Effector memory CD4-positive, alpha-beta T cell (primary cell): ENCODE measurements at regions not wholly inside any gene's neighbourhood (a gene's known extent, or its start where the extent isn't known, plus 50 kb on each side); places are given as distances from the start of the nearest gene placed in this dataset.

Experiments used
- DNase-seq, 3 donors: peaks; one replicate each; pipeline ENCODE4 v3.0.0-alpha.2; 2020
- H3K27ac ChIP-seq: 2 replicates; pipeline ENCODE4 v1.7.0; 2013; ENCODE audit warnings: mild to moderate bottlenecking, low read length, moderate library complexity; ENCODE audit not compliant: insufficient read depth, poor library complexity, severe bottlenecking
- H3K27me3 ChIP-seq: replicated peaks from 2 replicates; pipeline ENCODE4 v1.7.0; 2013; ENCODE audit warnings: mild to moderate bottlenecking, low read length; ENCODE audit not compliant: insufficient read depth, control insufficient read depth, poor library complexity, severe bottlenecking
- H3K36me3 ChIP-seq: 2 replicates; pipeline ENCODE4 v1.7.0; 2013; ENCODE audit warnings: mild to moderate bottlenecking, low read length, moderate library complexity; ENCODE audit not compliant: control insufficient read depth, insufficient read depth
- H3K4me1 ChIP-seq: 2 replicates; pipeline ENCODE4 v1.7.0; 2013; ENCODE audit warnings: low read length, mild to moderate bottlenecking; ENCODE audit not compliant: control insufficient read depth, insufficient read depth, poor library complexity, severe bottlenecking
- H3K4me3 ChIP-seq: 2 replicates; pipeline ENCODE4 v1.7.0; 2013; ENCODE audit warnings: low read length, low read depth, mild to moderate bottlenecking; ENCODE audit not compliant: insufficient read depth, poor library complexity, severe bottlenecking
- H3K9me3 ChIP-seq: 2 replicates; pipeline ENCODE4 v1.7.0; 2013; ENCODE audit warnings: mild to moderate bottlenecking, low read length, moderate library complexity; ENCODE audit not compliant: control insufficient read depth

GRCh38 chr13:31875134-31875533, 135.8 kb downstream of the RXFP2 start:
- Histone ChIP-seq H3K4me1 (peaks cover 8% of the 10 kb centered on the region), H3K27ac (no peak overlapping the region), H3K36me3 (no peaks in the 10 kb centered on the region), H3K9me3 (no peaks in the 10 kb centered on the region), H3K27me3 (no peaks in the 10 kb centered on the region), H3K4me3 (no peak overlapping the region)
- no peak for DNase-seq

- H3K27me3 ChIP-seq, result no peaks in the 10 kb centered on the region
- no peaks in the 10 kb centered on the region for H3K36me3 ChIP-seq
- DNase-seq, result no peak
- no peak overlapping the region for H3K27ac ChIP-seq
- H3K4me3 ChIP-seq, result no peak overlapping the region
- H3K9me3 ChIP-seq, result no peaks in the 10 kb centered on the region
- H3K4me1 ChIP-seq, result peaks cover 3% of the 10 kb centered on the region
Observed at GRCh38 chr13:31878052-31878451, 138.7 kb downstream of the RXFP2 start.

GRCh38 chr13:31878495-31878894, 139.2 kb downstream of the RXFP2 start:
- no peak overlapping the region for H3K27ac ChIP-seq
- peaks cover 3% of the 10 kb centered on the region for H3K4me1 ChIP-seq
- no peaks in the 10 kb centered on the region for H3K9me3 ChIP-seq
- H3K27me3 ChIP-seq, result no peaks in the 10 kb centered on the region
- no peak for DNase-seq
- H3K36me3 ChIP-seq, result no peaks in the 10 kb centered on the region
- no peak overlapping the region for H3K4me3 ChIP-seq

GRCh38 chr13:31878955-31879354, 139.6 kb downstream of the RXFP2 start:
- no peaks in the 10 kb centered on the region for H3K9me3 ChIP-seq
- H3K27me3 ChIP-seq, result no peaks in the 10 kb centered on the region
- H3K27ac ChIP-seq, result no peak overlapping the region
- no peak for DNase-seq
- no peak overlapping the region for H3K4me3 ChIP-seq
- H3K4me1 ChIP-seq, result peaks cover 3% of the 10 kb centered on the region
- H3K36me3 ChIP-seq, result no peaks in the 10 kb centered on the region

- DNase-seq, result no peak
- Histone ChIP-seq H3K4me1 (peaks cover 3% of the 10 kb centered on the region), H3K27me3 (no peaks in the 10 kb centered on the region)
Observed at GRCh38 chr13:31880851-31881494, 141.6 kb downstream of the RXFP2 start.

GRCh38 chr13:31881495-31881882, 142.2 kb downstream of the RXFP2 start:
- no peaks in the 10 kb centered on the region for H3K27me3 ChIP-seq
- H3K27ac ChIP-seq, result no peak overlapping the region
- H3K4me1 ChIP-seq, result peaks cover 3% of the 10 kb centered on the region
- no peak overlapping the region for H3K4me3 ChIP-seq
- no peaks in the 10 kb centered on the region for H3K36me3 ChIP-seq
- no peak for DNase-seq
- H3K9me3 ChIP-seq, result no peaks in the 10 kb centered on the region

More at GRCh38 chr13:31880851-31881494, 141.6 kb downstream of the RXFP2 start:
- Histone ChIP-seq H3K27ac (no peak overlapping the region), H3K4me3 (no peak overlapping the region), H3K9me3 (no peaks in the 10 kb centered on the region), H3K36me3 (no peaks in the 10 kb centered on the region)

GRCh38 chr13:31882794-31883193, 143.5 kb downstream of the RXFP2 start:
- Histone ChIP-seq H3K4me1 (no peaks in the 10 kb centered on the region), H3K9me3 (no peaks in the 10 kb centered on the region), H3K36me3 (no peaks in the 10 kb centered on the region), H3K27ac (no peak overlapping the region), H3K4me3 (no peak overlapping the region), H3K27me3 (no peaks in the 10 kb centered on the region)
- DNase-seq, result no peak

GRCh38 chr13:31884556-31884955, 145.2 kb downstream of the RXFP2 start:
- Histone ChIP-seq H3K27me3 (no peaks in the 10 kb centered on the region), H3K36me3 (no peaks in the 10 kb centered on the region), H3K27ac (no peak overlapping the region), H3K4me3 (no peak overlapping the region), H3K4me1 (no peaks in the 10 kb centered on the region), H3K9me3 (no peaks in the 10 kb centered on the region)
- no peak for DNase-seq

GRCh38 chr13:31885994-31886393, 145.6 kb upstream of the FRY start:
- Histone ChIP-seq H3K36me3 (no peaks in the 10 kb centered on the region), H3K27me3 (no peaks in the 10 kb centered on the region), H3K4me3 (no peak overlapping the region), H3K4me1 (no peaks in the 10 kb centered on the region), H3K27ac (no peak overlapping the region), H3K9me3 (no peaks in the 10 kb centered on the region)
- no peak for DNase-seq

GRCh38 chr13:31887286-31887685, 144.3 kb upstream of the FRY start:
- H3K4me3 ChIP-seq, result no peak overlapping the region
- H3K27me3 ChIP-seq, result no peaks in the 10 kb centered on the region
- H3K27ac ChIP-seq, result no peak overlapping the region
- no peaks in the 10 kb centered on the region for H3K36me3 ChIP-seq
- H3K4me1 ChIP-seq, result no peaks in the 10 kb centered on the region
- no peak for DNase-seq
- H3K9me3 ChIP-seq, result no peaks in the 10 kb centered on the region
